SK-N-MC (cell line): ENCODE measurements at regions not wholly inside any gene's neighbourhood (a gene's known extent, or its start where the extent isn't known, plus 50 kb on each side); places are given as distances from the start of the nearest gene placed in this dataset.

Experiments
- EZH2 ChIP-seq: fragments of 200-600 bp; sonication (generic); IDR thresholded peaks from one replicate; pipeline ENCODE4 v1.6.1; 2017; ENCODE audit warnings: antibody characterized with exemption
- POLR2AphosphoS5 ChIP-seq: IDR thresholded peaks from 2 replicates; pipeline ENCODE4 v1.6.1; 2012; ENCODE audit warnings: mild to moderate bottlenecking, low read depth, low read length, borderline replicate concordance

GRCh38 chr16:86049641-86050040, 150.7 kb downstream of the IRF8 start:
- no peak for TF ChIP-seq EZH2
- TF ChIP-seq POLR2AphosphoS5, result no peak
